ES-I3 (cell line): ENCODE measurements at regions not wholly inside any gene's neighbourhood (a gene's known extent, or its start where the extent isn't known, plus 50 kb on each side); places are given as distances from the start of the nearest gene placed in this dataset.
"Not testable (repeated sequence)": the region's sequence is repeated elsewhere in the genome, so short reads cannot be mapped to it uniquely, and the experiment has no call there.

Source experiments
- H3K36me3 ChIP-seq: 2 replicates; pipeline ENCODE4 v1.6.1; 2013; ENCODE audit warnings: mild to moderate bottlenecking, low read length, control low read depth, moderate library complexity; ENCODE audit not compliant: insufficient read depth
- H3K4me1 ChIP-seq: 2 replicates; pipeline ENCODE4 v1.6.1; 2013; ENCODE audit warnings: mild to moderate bottlenecking, control low read depth, low read length; ENCODE audit not compliant: insufficient read depth
- H3K9ac ChIP-seq: 2 replicates; pipeline ENCODE4 v1.6.1; 2013; ENCODE audit warnings: low read depth, mild to moderate bottlenecking, low read length, moderate library complexity
- H3K9me3 ChIP-seq: 2 replicates; pipeline ENCODE4 v1.6.1; 2013; ENCODE audit warnings: mild to moderate bottlenecking, low read length, moderate library complexity; ENCODE audit not compliant: control insufficient read depth, insufficient read depth

DNA sequence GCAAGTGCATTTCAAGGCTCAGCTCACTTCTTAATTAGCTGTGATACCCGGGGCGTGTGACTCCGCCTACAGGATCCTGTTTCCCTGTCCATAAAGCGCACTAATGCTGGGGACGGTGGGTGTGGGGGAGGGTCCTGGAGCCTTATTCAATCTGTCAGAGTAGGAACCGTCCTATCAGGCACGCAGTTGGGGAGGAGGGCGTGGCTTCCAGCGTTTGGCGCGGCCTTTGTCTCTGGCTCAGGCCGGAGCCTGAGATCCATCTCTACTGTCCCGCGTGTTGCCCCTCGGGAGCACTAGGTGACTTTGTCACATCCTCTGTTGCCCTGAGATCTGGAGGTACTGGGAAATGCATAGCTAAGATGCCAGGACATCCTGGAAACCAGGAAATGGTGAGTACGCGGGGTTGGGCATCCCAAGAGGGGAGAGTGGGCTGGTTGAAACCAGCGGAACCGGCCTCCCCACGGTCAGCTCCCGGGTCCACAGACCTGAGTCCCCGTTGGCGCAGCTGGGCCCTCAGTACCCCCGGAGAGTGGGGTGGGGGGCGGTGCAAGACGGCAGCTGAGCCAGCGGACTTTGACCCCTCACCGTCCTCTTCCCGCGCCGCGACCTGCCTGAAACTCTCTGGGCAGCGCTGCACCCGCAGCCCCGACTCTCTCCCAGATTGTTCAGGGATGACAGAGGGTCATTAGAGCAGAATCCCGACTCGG is 104.4 kb upstream of the ZNF92 start:
- Histone ChIP-seq H3K4me1 (peaks cover 4% of the 10 kb centered on the region; the same call in 1 of the 2 replicates), H3K9ac (peak overlapping the region; percentile 66), H3K9me3 (no peaks in the 10 kb centered on the region), H3K36me3 (no peaks in the 10 kb centered on the region)

DNA sequence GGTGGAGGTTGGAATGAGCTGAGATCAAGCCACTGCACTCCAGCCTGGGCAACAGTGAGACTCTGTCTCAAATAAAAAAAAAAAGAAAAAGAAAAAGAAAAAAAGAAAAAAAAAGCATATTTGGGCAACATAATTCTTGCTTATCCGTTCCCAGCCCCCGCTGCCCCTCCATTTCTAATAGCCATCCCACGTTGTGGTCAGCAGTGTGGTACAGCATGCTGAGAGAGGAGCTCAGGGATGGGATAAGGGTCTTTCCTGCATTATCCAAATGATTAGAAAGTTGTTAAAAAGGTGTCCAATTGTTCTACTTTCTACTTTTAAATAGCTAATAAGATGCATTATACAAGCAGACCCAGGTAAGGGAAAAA is 104.9 kb upstream of the ZNF92 start:
- H3K9ac ChIP-seq = peak overlapping the region; percentile 5; the same call in 1 of the 2 replicates
- H3K4me1 ChIP-seq = peaks cover 4% of the 10 kb centered on the region; the same call in 1 of the 2 replicates
- no peaks in the 10 kb centered on the region for H3K36me3 ChIP-seq
- H3K9me3 ChIP-seq = no peaks in the 10 kb centered on the region

DNA sequence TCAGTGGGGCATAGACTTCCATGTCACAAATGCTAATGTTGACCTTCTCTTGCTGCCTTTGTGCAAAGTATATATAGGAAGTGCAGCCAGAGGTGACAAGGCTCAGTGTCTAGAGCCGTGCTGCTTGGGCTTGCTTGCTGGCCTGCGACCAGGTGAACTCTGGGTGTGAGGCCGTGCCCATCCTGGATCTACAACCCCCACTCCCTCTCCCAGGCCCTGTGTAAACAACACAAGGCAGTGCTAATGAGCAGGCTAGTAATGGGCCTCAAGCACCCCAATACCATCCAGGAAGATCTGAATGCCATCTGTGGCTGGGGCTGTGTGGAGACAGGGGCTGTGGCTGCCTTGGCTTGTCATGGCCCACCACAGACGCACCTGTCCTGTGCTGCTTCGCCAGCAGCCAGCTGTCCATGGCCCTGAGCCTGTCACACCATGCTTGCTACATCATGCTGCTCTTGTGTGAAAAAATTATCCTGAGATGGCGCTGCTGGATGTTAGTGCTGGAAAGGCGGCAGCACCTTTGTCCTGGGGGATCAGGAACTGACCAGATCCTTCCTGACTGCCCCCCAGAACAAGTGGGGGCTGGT is 107.6 kb upstream of the ZNF92 start:
- Histone ChIP-seq H3K4me1 (peaks cover 4% of the 10 kb centered on the region; the same call in 1 of the 2 replicates), H3K9me3 (no peaks in the 10 kb centered on the region), H3K9ac (no peak overlapping the region), H3K36me3 (no peaks in the 10 kb centered on the region)

DNA sequence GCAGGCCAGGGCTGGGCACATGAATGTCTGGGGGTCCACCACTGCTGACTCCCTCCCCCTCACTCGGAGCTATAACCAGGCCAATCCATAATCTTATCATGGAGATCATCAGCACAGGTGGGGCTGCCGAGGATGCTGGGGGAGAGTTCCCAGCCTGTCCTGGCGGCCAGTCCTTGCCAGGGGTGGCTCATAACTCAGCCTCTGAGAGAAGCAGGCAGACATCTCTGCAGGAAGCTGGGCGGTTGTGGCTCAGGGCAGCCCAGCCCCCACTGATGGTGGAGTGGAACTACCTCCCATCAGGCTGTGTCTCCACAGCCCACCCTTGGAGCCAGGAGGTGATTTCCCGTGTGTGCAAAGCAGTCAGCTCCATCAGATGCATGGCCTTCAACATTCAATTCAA is 109.4 kb upstream of the ZNF92 start:
- peaks cover 4% of the 10 kb centered on the region; the same call in 1 of the 2 replicates for H3K4me1 ChIP-seq
- no peaks in the 10 kb centered on the region for H3K9me3 ChIP-seq
- H3K36me3 ChIP-seq = no peaks in the 10 kb centered on the region
- H3K9ac ChIP-seq = no peak overlapping the region

DNA sequence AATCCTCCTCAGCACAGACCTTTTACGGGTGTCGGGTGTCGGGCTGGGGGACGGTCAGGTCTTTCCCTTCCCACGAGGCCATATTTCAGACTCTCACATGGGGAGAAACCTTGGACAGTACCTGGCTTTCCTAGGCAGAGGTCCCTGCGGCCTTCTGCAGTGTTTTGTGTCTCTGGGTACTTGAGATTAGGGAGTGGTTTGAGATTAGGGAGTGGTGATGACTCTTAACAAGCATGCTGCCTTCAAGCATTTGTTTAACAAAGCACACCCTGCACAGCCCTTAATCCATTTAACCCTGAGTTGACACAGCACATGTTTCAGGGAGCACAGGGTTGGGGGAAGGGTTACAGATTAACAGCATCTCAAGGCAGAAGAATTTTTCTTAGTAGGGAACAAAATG is 113.0 kb upstream of the ZNF92 start:
- not testable (repeated sequence) for H3K4me1 ChIP-seq

DNA sequence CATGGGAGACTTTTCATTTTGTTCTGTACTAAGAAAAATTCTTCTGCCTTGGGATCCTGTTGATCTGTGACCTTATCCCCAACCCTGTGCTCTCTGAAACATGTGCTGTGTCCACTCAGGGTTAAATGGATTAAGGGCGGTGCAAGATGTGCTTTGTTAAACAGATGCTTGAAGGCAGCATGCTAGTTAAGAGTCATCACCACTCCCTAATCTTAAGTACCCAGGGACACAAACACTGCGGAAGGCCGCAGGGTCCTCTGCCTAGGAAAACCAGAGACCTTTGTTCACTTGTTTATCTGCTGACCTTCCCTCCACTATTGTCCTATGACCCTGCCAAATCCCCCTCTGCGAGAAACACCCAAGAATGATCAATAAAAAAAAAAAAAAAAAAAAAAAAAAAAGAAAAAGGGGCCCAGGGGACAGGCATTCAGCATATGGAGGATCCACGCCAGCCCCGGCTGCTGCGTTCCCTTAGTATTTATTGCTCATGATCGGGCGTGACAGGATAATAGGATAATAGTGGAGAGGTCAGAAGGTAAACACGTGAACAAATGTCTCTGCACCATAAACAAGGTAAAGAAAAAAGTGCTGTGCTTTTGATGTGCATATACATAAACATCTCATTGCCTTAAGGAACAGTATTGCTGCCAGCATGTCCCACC is 113.7 kb upstream of the ZNF92 start:
- H3K9ac ChIP-seq, H3K36me3 ChIP-seq, H3K9me3 ChIP-seq, H3K4me1 ChIP-seq: not testable (repeated sequence)

More for the DNA sequence above, 113.0 kb upstream of the ZNF92 start:
- not testable (repeated sequence) for H3K9ac ChIP-seq, H3K9me3 ChIP-seq, H3K36me3 ChIP-seq

DNA sequence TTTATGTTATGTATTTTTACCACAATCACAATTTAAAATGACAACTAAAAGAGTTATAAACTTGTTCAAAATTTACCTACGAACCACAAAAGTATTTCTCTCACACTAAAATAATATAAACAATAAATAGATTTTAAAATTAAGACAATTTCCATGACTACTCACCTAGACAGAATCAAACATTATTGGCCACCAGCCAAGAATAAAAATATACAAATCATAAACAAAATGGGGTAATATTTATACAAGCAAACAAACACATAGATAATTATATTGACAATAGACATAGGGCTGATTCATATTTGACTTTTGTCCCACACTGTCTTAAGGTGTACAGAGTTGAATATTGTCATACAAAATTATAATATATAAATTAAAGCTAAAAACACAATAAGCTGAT is 119.6 kb upstream of the ZNF92 start:
- no peaks in the 10 kb centered on the region for H3K9me3 ChIP-seq
- no peaks in the 10 kb centered on the region for H3K36me3 ChIP-seq
- H3K9ac ChIP-seq = no peak overlapping the region
- H3K4me1 ChIP-seq = 0 out of 2 replicates have a peak, but pooled peaks cover 8% of the 10 kb centered on the region

DNA sequence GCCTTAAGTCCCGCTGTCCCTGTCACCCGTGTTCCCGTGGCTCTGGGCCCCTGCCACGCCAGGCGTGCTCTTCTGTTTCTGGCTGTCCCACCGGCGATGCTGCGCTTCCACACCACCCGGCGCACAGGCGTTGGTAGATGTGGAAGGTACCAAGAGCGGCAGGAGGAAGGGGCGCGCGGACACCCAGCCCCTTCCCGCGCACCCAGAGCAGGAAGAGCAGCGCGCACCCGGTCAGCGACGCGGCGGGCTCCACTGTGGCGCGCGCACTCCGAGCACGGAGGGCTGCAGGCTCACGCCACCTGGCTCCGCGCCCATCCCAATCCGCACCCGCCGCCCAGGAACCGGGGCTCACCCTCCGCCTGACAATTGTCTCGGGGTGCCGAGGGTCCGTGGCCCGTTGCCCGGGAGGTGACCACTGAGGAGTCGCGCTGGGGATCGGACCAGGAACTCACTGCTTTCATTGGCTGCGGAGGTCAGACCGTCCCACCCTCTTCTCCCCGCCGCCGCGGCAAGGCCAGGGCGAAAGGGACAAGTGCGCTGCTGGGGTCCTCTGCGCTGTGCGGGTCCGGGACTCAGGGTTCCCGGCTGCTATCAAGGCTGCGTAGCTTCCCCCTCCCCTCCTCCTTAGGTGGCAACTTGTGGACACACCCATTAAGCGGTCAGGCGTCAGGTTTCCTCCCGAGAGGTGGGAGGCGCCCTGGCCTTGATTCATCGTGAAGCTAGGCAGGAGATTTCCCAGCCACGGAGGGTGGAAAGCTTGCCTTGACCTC is 121.6 kb upstream of the ZNF92 start:
- H3K4me1 ChIP-seq = 0 out of 2 replicates have a peak, but pooled peaks cover 8% of the 10 kb centered on the region
- H3K36me3 ChIP-seq = no peaks in the 10 kb centered on the region
- no peaks in the 10 kb centered on the region for H3K9me3 ChIP-seq
- H3K9ac ChIP-seq = peak overlapping the region; percentile 80

DNA sequence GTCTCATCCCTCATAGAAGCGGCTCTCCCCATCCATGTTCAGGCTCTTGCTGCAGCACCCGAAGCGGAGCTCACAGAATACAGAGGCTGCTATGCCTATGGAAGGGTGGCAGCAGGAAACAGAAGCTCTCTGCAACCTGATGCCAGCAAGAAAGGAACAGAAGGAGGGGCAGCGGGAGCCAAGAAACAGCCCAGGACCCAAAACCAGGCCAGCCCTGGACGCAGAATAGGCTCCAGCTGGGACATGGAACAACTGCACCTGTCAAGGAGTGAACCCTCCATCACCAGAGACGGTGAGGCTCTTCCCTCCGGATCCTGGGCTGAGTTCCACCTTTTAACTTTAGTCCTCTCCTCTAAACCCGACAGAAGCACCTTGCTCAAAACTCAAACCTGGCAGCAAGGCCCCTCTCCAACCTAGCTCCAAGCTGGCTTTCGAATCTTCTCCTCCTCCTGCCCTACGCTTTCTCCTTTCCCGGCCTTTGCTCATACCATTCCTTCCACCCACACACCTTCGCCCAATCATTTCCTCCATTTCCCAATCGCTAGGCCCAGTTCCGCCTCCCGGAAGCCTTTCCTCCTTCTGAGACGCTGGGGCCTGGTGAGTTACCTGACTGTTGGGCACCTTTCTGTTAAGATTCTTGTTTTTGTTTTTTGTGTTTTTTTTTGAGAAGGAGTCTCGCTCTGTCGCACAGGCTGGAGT is 122.8 kb upstream of the ZNF92 start:
- Histone ChIP-seq H3K9ac (peak overlapping the region; percentile 80; the same call in 1 of the 2 replicates), H3K4me1 (0 out of 2 replicates have a peak, but pooled peaks cover 8% of the 10 kb centered on the region), H3K9me3 (no peaks in the 10 kb centered on the region), H3K36me3 (no peaks in the 10 kb centered on the region)

DNA sequence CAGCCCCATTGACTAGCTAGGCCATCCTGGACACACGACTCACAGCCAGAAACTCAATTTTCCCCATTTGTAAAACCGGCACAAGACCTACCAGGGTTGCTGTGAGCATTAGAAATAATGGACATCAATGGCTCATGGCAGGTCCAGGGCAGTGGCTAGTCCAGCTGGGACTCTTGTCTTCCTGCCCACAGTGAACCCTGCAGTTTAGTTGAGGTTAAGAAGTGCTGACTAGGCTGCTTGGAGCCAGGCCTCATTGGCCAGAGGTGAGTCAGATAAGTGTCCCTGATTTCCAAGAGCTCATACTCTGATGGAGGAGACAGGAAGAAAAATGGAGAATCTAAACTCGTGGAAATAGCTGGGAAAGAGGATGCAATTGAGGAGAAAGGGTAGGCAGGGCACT is 123.4 kb upstream of the ZNF92 start:
- 0 out of 2 replicates have a peak, but pooled peaks cover 8% of the 10 kb centered on the region for H3K4me1 ChIP-seq
- H3K9ac ChIP-seq = no peak overlapping the region
- H3K36me3 ChIP-seq = no peaks in the 10 kb centered on the region
- H3K9me3 ChIP-seq = no peaks in the 10 kb centered on the region

DNA sequence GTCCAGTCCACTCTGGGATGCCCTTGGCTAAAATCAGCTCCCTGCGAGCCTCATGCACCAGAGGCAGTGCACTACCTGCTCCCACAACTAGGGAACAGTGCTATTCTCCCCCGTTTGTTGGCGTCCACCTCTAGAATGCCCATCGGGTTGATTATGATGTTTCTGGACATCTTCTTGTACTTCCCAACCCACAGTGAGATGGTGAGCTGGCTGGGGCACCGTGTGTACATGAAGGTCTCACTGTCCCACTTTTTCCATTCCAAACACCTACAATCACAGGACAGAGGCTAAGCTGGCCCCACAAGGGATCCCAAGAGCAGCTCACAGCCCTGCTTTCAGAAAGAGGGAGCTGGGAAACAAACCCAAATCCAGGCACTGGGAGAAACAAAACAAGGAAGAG is 126.2 kb upstream of the ZNF92 start:
- Histone ChIP-seq H3K36me3 (no peaks in the 10 kb centered on the region), H3K4me1 (0 out of 2 replicates have a peak, but pooled peaks cover 8% of the 10 kb centered on the region), H3K9ac (no peak overlapping the region), H3K9me3 (no peaks in the 10 kb centered on the region)

DNA sequence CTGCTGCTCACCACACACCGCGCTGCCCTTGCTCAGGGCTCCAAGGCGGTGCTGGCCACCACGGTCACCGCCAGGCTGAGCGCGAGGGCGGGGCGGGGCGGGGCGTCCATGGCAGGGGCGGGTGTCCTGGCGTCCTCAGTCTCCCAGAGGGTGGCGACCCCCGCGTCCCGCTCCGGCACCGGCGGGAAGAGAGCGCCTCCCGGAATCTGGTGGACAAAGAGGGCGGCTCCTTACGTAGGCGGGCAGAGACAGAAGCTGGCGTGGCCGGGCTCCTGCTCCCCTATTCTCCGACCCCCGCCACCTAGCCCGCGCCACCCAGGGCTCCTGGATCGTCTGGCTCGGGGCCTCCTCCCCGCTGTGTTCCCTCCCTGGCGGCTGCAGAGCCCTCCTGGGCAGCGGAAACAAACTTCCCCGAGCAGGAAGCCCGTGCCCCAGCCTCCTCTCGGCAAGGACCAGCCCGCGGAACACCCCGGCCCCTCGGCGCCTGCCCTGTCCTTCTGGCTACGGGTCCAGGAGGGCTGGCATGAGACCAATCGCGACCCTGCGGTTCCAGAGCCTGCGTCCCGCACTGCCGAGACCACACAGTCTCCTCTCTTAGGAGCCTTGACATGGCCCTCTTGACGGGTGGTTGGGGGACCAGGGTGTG is 133.8 kb upstream of the ZNF92 start:
- no peaks in the 10 kb centered on the region for H3K9me3 ChIP-seq
- no peaks in the 10 kb centered on the region; the same call in 1 of the 2 replicates for H3K4me1 ChIP-seq
- peak overlapping the region; percentile 52 for H3K9ac ChIP-seq
- H3K36me3 ChIP-seq = no peaks in the 10 kb centered on the region

DNA sequence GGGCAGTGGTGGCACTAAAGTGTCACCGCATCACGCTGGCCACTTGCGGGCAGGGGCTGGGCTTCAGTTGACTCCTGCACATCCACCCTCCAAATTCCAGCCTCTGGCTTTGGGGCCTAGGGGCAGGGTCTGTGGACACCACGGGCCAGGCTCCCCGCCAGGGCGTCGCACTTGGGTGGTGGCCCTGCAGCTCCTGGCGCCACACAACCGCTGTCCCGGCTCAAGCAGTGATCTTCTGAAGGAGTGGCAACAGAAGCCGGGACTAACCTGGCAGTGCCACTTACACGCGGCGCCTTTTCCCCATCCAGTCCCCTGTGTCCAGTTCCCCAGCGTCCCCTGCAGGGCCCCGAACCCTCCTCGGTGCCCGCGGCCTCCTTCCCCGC is 134.3 kb upstream of the ZNF92 start:
- peak overlapping the region; percentile 52; the same call in 1 of the 2 replicates for H3K9ac ChIP-seq
- no peaks in the 10 kb centered on the region for H3K9me3 ChIP-seq
- H3K4me1 ChIP-seq = no peaks in the 10 kb centered on the region; the same call in 1 of the 2 replicates
- no peaks in the 10 kb centered on the region for H3K36me3 ChIP-seq
